Chondrocyte (in vitro differentiated cells): ENCODE measurements at regions not wholly inside any gene's neighbourhood (a gene's known extent, or its start where the extent isn't known, plus 50 kb on each side); places are given as distances from the start of the nearest gene placed in this dataset.

Experiments used
- DNase-seq: peaks from one replicate; pipeline ENCODE4 v3.0.0; 2021; ENCODE audit warnings: mixed read lengths, low spot score
- H3K27ac Mint-ChIP-seq: one replicate; pipeline ENCODE4 v1.8.0; 2021; ENCODE audit warnings: mild to moderate bottlenecking, moderate library complexity, mixed read lengths; ENCODE audit not compliant: unreplicated experiment
- H3K27me3 Mint-ChIP-seq: 2 replicates; pipeline ENCODE4 v1.8.0; 2021; ENCODE audit warnings: low read depth, mixed read lengths
- H3K36me3 Mint-ChIP-seq: 2 replicates; pipeline ENCODE4 v1.8.0; 2021; ENCODE audit warnings: low read depth, mixed read lengths
- H3K4me1 Mint-ChIP-seq: 2 replicates; pipeline ENCODE4 v1.8.0; 2021; ENCODE audit warnings: low read depth, mild to moderate bottlenecking, mixed read lengths
- H3K4me3 Mint-ChIP-seq: one replicate; pipeline ENCODE4 v1.8.0; 2021; ENCODE audit warnings: mild to moderate bottlenecking, moderate library complexity, mixed read lengths; ENCODE audit not compliant: unreplicated experiment
- H3K9me3 Mint-ChIP-seq: 2 replicates; pipeline ENCODE4 v1.8.0; 2021; ENCODE audit warnings: low read depth, mixed read lengths
- CTCF ChIP-seq: fragments of 200-600 bp; sonication (generic); IDR thresholded peaks from 2 replicates; pipeline ENCODE4 v1.5.0; 2021; ENCODE audit warnings: antibody characterized with exemption, mild to moderate bottlenecking, moderate library complexity

- Mint-ChIP-seq H3K27me3 (no peaks in the 10 kb centered on the region), H3K4me1 (no peaks in the 10 kb centered on the region), H3K27ac (no peak overlapping the region), H3K4me3 (no peak overlapping the region), H3K9me3 (peaks cover 7% of the 10 kb centered on the region), H3K36me3 (no peaks in the 10 kb centered on the region)
- no peak for DNase-seq
- TF ChIP-seq CTCF: no peak
Measured at GRCh38 chr9:30482499-30482898, 1901.9 kb upstream of the ACO1 start.

GRCh38 chr9:30484690-30485089 lies 1899.8 kb upstream of the ACO1 start:
- no peak overlapping the region for H3K27ac Mint-ChIP-seq
- H3K27me3 Mint-ChIP-seq: no peaks in the 10 kb centered on the region
- H3K4me1 Mint-ChIP-seq: no peaks in the 10 kb centered on the region
- no peak for TF ChIP-seq CTCF
- H3K4me3 Mint-ChIP-seq: no peak overlapping the region
- H3K9me3 Mint-ChIP-seq: peaks cover 7% of the 10 kb centered on the region
- H3K36me3 Mint-ChIP-seq: no peaks in the 10 kb centered on the region
- DNase-seq: no peak

- H3K9me3 Mint-ChIP-seq: no peaks in the 10 kb centered on the region
- no peak for TF ChIP-seq CTCF
- H3K27me3 Mint-ChIP-seq: no peaks in the 10 kb centered on the region
- H3K4me1 Mint-ChIP-seq: no peaks in the 10 kb centered on the region
- no peak overlapping the region for H3K4me3 Mint-ChIP-seq
- no peak for DNase-seq
- H3K27ac Mint-ChIP-seq: no peak overlapping the region
- no peaks in the 10 kb centered on the region for H3K36me3 Mint-ChIP-seq
Measured at GRCh38 chr9:30504502-30504905, 1879.9 kb upstream of the ACO1 start.

- Mint-ChIP-seq H3K27me3 (no peaks in the 10 kb centered on the region), H3K9me3 (no peaks in the 10 kb centered on the region), H3K36me3 (no peaks in the 10 kb centered on the region), H3K4me1 (no peaks in the 10 kb centered on the region), H3K4me3 (no peak overlapping the region), H3K27ac (no peak overlapping the region)
- TF ChIP-seq CTCF: no peak
- no peak for DNase-seq
Measured at GRCh38 chr9:30505311-30505710, 1879.1 kb upstream of the ACO1 start.

GRCh38 chr9:30506749-30507148 lies 1877.7 kb upstream of the ACO1 start:
- Mint-ChIP-seq H3K4me1 (no peaks in the 10 kb centered on the region), H3K9me3 (no peaks in the 10 kb centered on the region), H3K27me3 (no peaks in the 10 kb centered on the region), H3K27ac (no peak overlapping the region), H3K4me3 (no peak overlapping the region), H3K36me3 (no peaks in the 10 kb centered on the region)
- no peak for DNase-seq
- TF ChIP-seq CTCF: no peak
